Neural progenitor cell (in vitro differentiated cells): ENCODE measurements at regions not wholly inside any gene's neighbourhood (a gene's known extent, or its start where the extent isn't known, plus 50 kb on each side); places are given as distances from the start of the nearest gene placed in this dataset.

Experiments
- DNase-seq: peaks from one replicate; pipeline ENCODE4 v3.0.0-alpha.2; 2016; ENCODE audit warnings: low spot score
- H2AFZ ChIP-seq: fragments of 200-600 bp; sonication (generic); replicated peaks from 2 replicates; pipeline ENCODE4 v1.6.1; 2016; ENCODE audit warnings: antibody characterized with exemption
- H3F3A ChIP-seq: fragments of 200-600 bp; sonication (generic); 2 replicates; pipeline ENCODE4 v1.6.1; 2016; ENCODE audit warnings: antibody characterized with exemption, low read depth
- H3K27ac ChIP-seq: fragments of 200-600 bp; sonication (generic); 2 replicates; pipeline ENCODE4 v1.5.1; 2016; ENCODE audit warnings: mild to moderate bottlenecking
- H3K27me3 ChIP-seq: fragments of 200-600 bp; sonication (generic); 2 replicates; pipeline ENCODE4 v1.6.1; 2016; ENCODE audit warnings: mild to moderate bottlenecking, moderate library complexity
- H3K36me3 ChIP-seq: fragments of 200-600 bp; sonication (generic); 2 replicates; pipeline ENCODE4 v1.5.1; 2016
- H3K4me1 ChIP-seq: fragments of 200-600 bp; sonication (generic); 2 replicates; pipeline ENCODE4 v1.6.1; 2016; ENCODE audit warnings: mixed run types
- H3K4me2 ChIP-seq: fragments of 200-600 bp; sonication (generic); 2 replicates; pipeline ENCODE4 v1.6.1; 2016
- H3K4me3 ChIP-seq: fragments of 200-600 bp; sonication (generic); 2 replicates; pipeline ENCODE4 v1.5.1; 2016
- H3K79me2 ChIP-seq: fragments of 200-600 bp; sonication (generic); 2 replicates; pipeline ENCODE4 v1.6.1; 2016; ENCODE audit warnings: low read depth
- H3K9ac ChIP-seq: fragments of 200-600 bp; sonication (generic); 2 replicates; pipeline ENCODE4 v1.6.1; 2016
- H3K9me3 ChIP-seq: fragments of 200-600 bp; sonication (generic); 2 replicates; pipeline ENCODE4 v1.5.1; 2016; ENCODE audit warnings: low read depth
- H4K20me1 ChIP-seq: fragments of 200-600 bp; sonication (generic); 2 replicates; pipeline ENCODE4 v1.6.1; 2016; ENCODE audit warnings: low read depth
- H3K27ac Mint-ChIP-seq: 3 replicates; pipeline ENCODE4 v1.8.0; 2021; ENCODE audit warnings: mixed read lengths
- H3K27me3 Mint-ChIP-seq: 2 replicates; pipeline ENCODE4 v1.8.0; 2022; ENCODE audit warnings: low read depth, mild to moderate bottlenecking, inconsistent platforms, moderate library complexity, mixed read lengths; ENCODE audit not compliant: insufficient read depth
- H3K36me3 Mint-ChIP-seq: 3 replicates; pipeline ENCODE4 v1.8.0; 2021; ENCODE audit warnings: mixed read lengths
- H3K4me1 Mint-ChIP-seq: 3 replicates; pipeline ENCODE4 v1.8.0; 2021; ENCODE audit warnings: mixed read lengths
- H3K4me3 Mint-ChIP-seq: 3 replicates; pipeline ENCODE4 v1.8.0; 2021; ENCODE audit warnings: mild to moderate bottlenecking, moderate library complexity, mixed read lengths
- H3K9me3 Mint-ChIP-seq: 3 replicates; pipeline ENCODE4 v1.8.0; 2020; ENCODE audit warnings: mixed read lengths
- CTCF ChIP-seq: fragments of 200-600 bp; sonication (generic); IDR thresholded peaks from 2 replicates; pipeline ENCODE4 v1.5.1; 2017; ENCODE audit warnings: antibody characterized with exemption, mild to moderate bottlenecking
- EZH2 ChIP-seq: fragments of 200-600 bp; sonication (generic); IDR thresholded peaks from 2 replicates; pipeline ENCODE4 v1.6.1; 2017; ENCODE audit warnings: antibody characterized with exemption, mild to moderate bottlenecking, moderate library complexity
- EZH2phosphoT487 ChIP-seq: fragments of 200-600 bp; sonication (generic); IDR thresholded peaks from 2 replicates; pipeline ENCODE4 v1.6.1; 2017; ENCODE audit warnings: antibody characterized with exemption

GRCh38 chr10:57867241-57867640 is 400.5 kb downstream of the IPMK start:
- H3K27me3 ChIP-seq: no peaks in the 10 kb centered on the region
- no peak overlapping the region for H3K4me2 ChIP-seq
- H3K4me1 ChIP-seq: no peaks in the 10 kb centered on the region
- Mint-ChIP-seq H3K9me3 (no peaks in the 10 kb centered on the region), H3K4me3 (no peak overlapping the region), H3K36me3 (no peaks in the 10 kb centered on the region), H3K27me3 (peaks cover 2% of the 10 kb centered on the region), H3K27ac (no peak overlapping the region), H3K4me1 (no peaks in the 10 kb centered on the region)
- H2AFZ ChIP-seq: no peak overlapping the region
- TF ChIP-seq EZH2 (no peak), EZH2phosphoT487 (no peak), CTCF (no peak)
- H3K4me3 ChIP-seq: no peak overlapping the region
- H3K79me2 ChIP-seq: no peaks in the 10 kb centered on the region
- H3K9ac ChIP-seq: no peak overlapping the region
- H3K9me3 ChIP-seq: no peaks in the 10 kb centered on the region
- H3K27ac ChIP-seq: no peak overlapping the region
- no peak for DNase-seq
- H3K36me3 ChIP-seq: no peaks in the 10 kb centered on the region
- no peaks in the 10 kb centered on the region for H4K20me1 ChIP-seq
- no peaks in the 10 kb centered on the region for H3F3A ChIP-seq

- Mint-ChIP-seq H3K4me3 (no peak overlapping the region), H3K9me3 (no peaks in the 10 kb centered on the region), H3K27ac (no peak overlapping the region), H3K27me3 (peaks cover 2% of the 10 kb centered on the region), H3K4me1 (no peaks in the 10 kb centered on the region), H3K36me3 (no peaks in the 10 kb centered on the region)
- Histone ChIP-seq H3F3A (no peaks in the 10 kb centered on the region), H3K4me2 (no peak overlapping the region), H3K4me3 (no peak overlapping the region), H4K20me1 (no peaks in the 10 kb centered on the region), H3K27me3 (no peaks in the 10 kb centered on the region), H3K79me2 (no peaks in the 10 kb centered on the region), H3K9me3 (no peaks in the 10 kb centered on the region), H3K4me1 (no peaks in the 10 kb centered on the region), H2AFZ (no peak overlapping the region), H3K27ac (no peak overlapping the region), H3K36me3 (no peaks in the 10 kb centered on the region), H3K9ac (no peak overlapping the region)
- DNase-seq: no peak
- TF ChIP-seq EZH2phosphoT487: no peak
- no peak for TF ChIP-seq EZH2
- TF ChIP-seq CTCF: no peak
Measured at GRCh38 chr10:57864765-57865680, 402.7 kb downstream of the IPMK start.

- Histone ChIP-seq H3F3A (no peaks in the 10 kb centered on the region), H3K27ac (no peak overlapping the region), H3K27me3 (no peaks in the 10 kb centered on the region), H3K79me2 (no peaks in the 10 kb centered on the region), H3K9me3 (no peaks in the 10 kb centered on the region), H3K9ac (no peak overlapping the region), H3K36me3 (no peaks in the 10 kb centered on the region), H3K4me2 (no peak overlapping the region), H4K20me1 (no peaks in the 10 kb centered on the region), H3K4me3 (no peak overlapping the region), H2AFZ (no peak overlapping the region), H3K4me1 (peaks cover 12% of the 10 kb centered on the region)
- no peak overlapping the region for H3K27ac Mint-ChIP-seq
- no peak overlapping the region for H3K4me3 Mint-ChIP-seq
- H3K27me3 Mint-ChIP-seq: no peaks in the 10 kb centered on the region
- no peaks in the 10 kb centered on the region for H3K36me3 Mint-ChIP-seq
- TF ChIP-seq EZH2 (no peak), CTCF (peak; percentile 51)
- peaks cover 8% of the 10 kb centered on the region for H3K4me1 Mint-ChIP-seq
- no peak for DNase-seq
- H3K9me3 Mint-ChIP-seq: no peaks in the 10 kb centered on the region
Measured at GRCh38 chr10:57849691-57850357, 417.9 kb downstream of the IPMK start.
